Omental fat pad (tissue), 3 donors: ENCODE measurements at regions not wholly inside any gene's neighbourhood (a gene's known extent, or its start where the extent isn't known, plus 50 kb on each side); places are given as distances from the start of the nearest gene placed in this dataset.
"Not testable (repeated sequence)": the region's sequence is repeated elsewhere in the genome, so short reads cannot be mapped to it uniquely, and the experiment has no call there.

Experiments used
- ATAC-seq: fragments of 150-250 bp; one replicate; pipeline ENCODE4 v1.9.1; 2016; ENCODE audit warnings: mild to moderate bottlenecking, moderate library complexity; ENCODE audit not compliant: low FRiP score
- DNase-seq: peaks from one replicate; pipeline ENCODE4 v3.0.0-alpha.2; 2019; ENCODE audit warnings: low spot score
- CTCF ChIP-seq, 3 donors: fragments of 450-650 bp; IDR thresholded peaks; one replicate each; pipeline ENCODE4 v1.5.1; 2016 to 2017; ENCODE audit warnings: antibody characterized with exemption in 3 of 3, mild to moderate bottlenecking in 3 of 3, moderate library complexity in 2 of 3

GRCh38 chr19:27971869-27972268, 1241.1 kb downstream of the UQCRFS1 start:
- ATAC-seq (no peak), DNase-seq (no peak)
- no peak for TF ChIP-seq CTCF (IDR thresholded peaks at IDR 0.05)

GRCh38 chr19:27971071-27971470, 1241.9 kb downstream of the UQCRFS1 start:
- ATAC-seq (no peak), DNase-seq (no peak)
- TF ChIP-seq CTCF (IDR thresholded peaks at IDR 0.05): no peak

GRCh38 chr19:27966390-27966816, 1246.5 kb downstream of the UQCRFS1 start:
- ATAC-seq: no peak
- no peak for TF ChIP-seq CTCF (IDR thresholded peaks at IDR 0.05)
- DNase-seq: no peak

- DNase-seq: no peak
- ATAC-seq: no peak
- TF ChIP-seq CTCF (IDR thresholded peaks at IDR 0.05): no peak
Measured at GRCh38 chr19:27964185-27964584, 1248.8 kb downstream of the UQCRFS1 start.

GRCh38 chr19:27962264-27962663, 1250.7 kb downstream of the UQCRFS1 start:
- ATAC-seq (no peak), DNase-seq (no peak)
- no peak for TF ChIP-seq CTCF (IDR thresholded peaks at IDR 0.05)

GRCh38 chr19:27955485-27956480, 1257.2 kb downstream of the UQCRFS1 start:
- no peak for ATAC-seq
- DNase-seq: no peak
- no peak for TF ChIP-seq CTCF (IDR thresholded peaks at IDR 0.05)

- not testable (repeated sequence) for ATAC-seq, DNase-seq
Measured at GRCh38 chr19:27942607-27943006, 1270.3 kb downstream of the UQCRFS1 start.
